GM18499 (cell line): ENCODE measurements at regions not wholly inside any gene's neighbourhood (a gene's known extent, or its start where the extent isn't known, plus 50 kb on each side); places are given as distances from the start of the nearest gene placed in this dataset.
"Not testable (repeated sequence)": the region's sequence is repeated elsewhere in the genome, so short reads cannot be mapped to it uniquely, and the experiment has no call there.

Source experiments
- ATAC-seq: cut with Tn5 transposase; IDR thresholded peaks from one replicate; pipeline ENCODE4 v1.9.1; 2021; ENCODE audit warnings: moderate number of reproducible peaks; ENCODE audit not compliant: insufficient read depth, unreplicated experiment

- no peak for ATAC-seq
Measured at GRCh38 chr12:61584943-61585342, 675.3 kb upstream of the USP15 start.

GRCh38 chr12:61590864-61591263, 669.3 kb upstream of the USP15 start:
- not testable (repeated sequence) for ATAC-seq

- no peak for ATAC-seq
Measured at GRCh38 chr12:61610143-61610542, 650.1 kb upstream of the USP15 start.

- ATAC-seq: no peak
Measured at GRCh38 chr12:61629702-61630101, 630.5 kb upstream of the USP15 start.

GRCh38 chr12:61646639-61647038, 613.6 kb upstream of the USP15 start:
- no peak for ATAC-seq

- no peak for ATAC-seq
Measured at GRCh38 chr12:61647566-61647965, 612.6 kb upstream of the USP15 start.

- no peak for ATAC-seq
Measured at GRCh38 chr12:61652265-61652664, 607.9 kb upstream of the USP15 start.

- ATAC-seq: no peak
Measured at GRCh38 chr12:61654698-61655097, 605.5 kb upstream of the USP15 start.

GRCh38 chr12:61655241-61655640, 605.0 kb upstream of the USP15 start:
- no peak for ATAC-seq

- ATAC-seq: no peak
Measured at GRCh38 chr12:61667676-61668075, 592.5 kb upstream of the USP15 start.

GRCh38 chr12:61676520-61676919, 583.7 kb upstream of the USP15 start:
- no peak for ATAC-seq

GRCh38 chr12:61687407-61687806, 572.8 kb upstream of the USP15 start:
- ATAC-seq: no peak

- no peak for ATAC-seq
Measured at GRCh38 chr12:61694214-61694613, 566.0 kb upstream of the USP15 start.

GRCh38 chr12:61701471-61701870, 558.7 kb upstream of the USP15 start:
- no peak for ATAC-seq

GRCh38 chr12:61706783-61707182, 553.4 kb upstream of the USP15 start:
- no peak for ATAC-seq

- no peak for ATAC-seq
Measured at GRCh38 chr12:61713121-61713520, 547.1 kb upstream of the USP15 start.

GRCh38 chr12:61717986-61718385, 542.2 kb upstream of the USP15 start:
- no peak for ATAC-seq

- no peak for ATAC-seq
Measured at GRCh38 chr12:61739925-61740324, 520.3 kb upstream of the USP15 start.

- ATAC-seq: no peak
Measured at GRCh38 chr12:61750604-61751003, 509.6 kb upstream of the USP15 start.

GRCh38 chr12:61754214-61754613, 506.0 kb upstream of the USP15 start:
- no peak for ATAC-seq

- no peak for ATAC-seq
Measured at GRCh38 chr12:61757831-61758505, 502.2 kb upstream of the USP15 start.

- ATAC-seq: no peak
Measured at GRCh38 chr12:61758661-61759060, 501.5 kb upstream of the USP15 start.

- ATAC-seq: no peak
Measured at GRCh38 chr12:61765926-61766325, 494.3 kb upstream of the USP15 start.
